OCI-LY1 (cell line): ENCODE measurements at regions not wholly inside any gene's neighbourhood (a gene's known extent, or its start where the extent isn't known, plus 50 kb on each side); places are given as distances from the start of the nearest gene placed in this dataset.

ENCODE experiments used
- CTCF ChIP-seq: fragments of 200-600 bp; sonication (generic), shearing (Covaris generic); IDR thresholded peaks from 2 replicates; pipeline ENCODE4 v1.5.1; 2017; ENCODE audit warnings: mild to moderate bottlenecking, antibody characterized with exemption, low read length, moderate library complexity, mixed read lengths
- EZH2 ChIP-seq: fragments of 200-600 bp; sonication (generic), shearing (Covaris generic); IDR thresholded peaks from 2 replicates; pipeline ENCODE4 v1.8.0; 2017; ENCODE audit warnings: borderline replicate concordance, mixed run types, mild to moderate bottlenecking, antibody characterized with exemption, low read length, moderate library complexity, mixed read lengths

- TF ChIP-seq CTCF, result no peak
- no peak for TF ChIP-seq EZH2
Observed at GRCh38 chr16:61042737-61043136, 993.5 kb downstream of the CDH8 start.
